ENCODE measurements at regions not wholly inside any gene's neighbourhood (a gene's known extent, or its start where the extent isn't known, plus 50 kb on each side); places are given as distances from the start of the nearest gene placed in this dataset.

GRCh38 chr7:115359955-115360354 is 438.1 kb downstream of the MDFIC start (continued):
- TF ChIP-seq POLR3A (IDR thresholded peaks at IDR 0.05; ENCODE audit: borderline replicate concordance, extremely low read depth, insufficient read depth, insufficient read length) (no peak), RBM14 (IDR thresholded peaks at IDR 0.05; ENCODE audit: borderline replicate concordance, insufficient read depth, low read depth, low read length) (no peak), HNRNPUL1 (IDR thresholded peaks at IDR 0.05; ENCODE audit: low read length) (no peak), HES1 (IDR thresholded peaks at IDR 0.05; ENCODE audit: low read depth) (no peak), ZBTB43 (CRISPR knock-in tag; IDR thresholded peaks at IDR 0.05) (no peak), RFX5 (IDR thresholded peaks at IDR 0.05; ENCODE audit: low read depth, low read length) (no peak), NEUROD1 (IDR thresholded peaks at IDR 0.05; ENCODE audit: borderline replicate concordance, low read depth, low read length, partially characterized antibody) (no peak), POLR3G (IDR thresholded peaks at IDR 0.05; ENCODE audit: extremely low read depth, insufficient read length, insufficient replicate concordance) (no peak), ATF6 (CRISPR knock-in tag; IDR thresholded peaks at IDR 0.05) (no peak), KLF10 (CRISPR knock-in tag; IDR thresholded peaks at IDR 0.05) (no peak), MYBL2 (IDR thresholded peaks at IDR 0.05; ENCODE audit: low read depth) (no peak), MYBL2 (CRISPR knock-in tag; IDR thresholded peaks at IDR 0.05; ENCODE audit: borderline replicate concordance) (no peak)
